ENCODE measurements at regions not wholly inside any gene's neighbourhood (a gene's known extent, or its start where the extent isn't known, plus 50 kb on each side); places are given as distances from the start of the nearest gene placed in this dataset.

DNA sequence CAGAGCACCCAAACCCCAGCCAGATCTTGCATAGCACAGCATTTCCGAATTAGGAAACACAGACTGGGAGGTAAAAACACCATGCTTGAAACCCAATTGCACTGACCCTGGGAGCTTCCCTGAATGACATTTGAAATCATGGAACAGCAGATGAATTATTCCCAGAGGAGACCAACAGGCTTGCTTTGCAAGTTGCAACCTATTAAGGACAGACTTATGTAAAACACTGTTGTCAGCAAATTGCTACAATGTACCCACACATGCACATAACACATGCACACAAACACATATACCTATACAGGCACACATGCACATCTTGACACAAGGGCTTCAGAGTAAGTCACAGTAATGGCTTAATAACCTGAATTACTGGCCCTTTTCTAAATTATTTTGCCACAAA is 984.8 kb downstream of the DNAH5 start:
- no peak for TF ChIP-seq ZNF274 (IDR thresholded peaks at IDR 0.05; ENCODE audit: borderline replicate concordance, extremely low read depth, low read length)
- no peak for TF ChIP-seq EZH2 (IDR thresholded peaks at IDR 0.05; ENCODE audit: low read depth, low read length, severe bottlenecking)
- TF ChIP-seq POLR2A (IDR thresholded peaks at IDR 0.05; ENCODE audit: control extremely low read depth in 1 of 2, low read depth in 2 of 2, low read length in 2 of 2), result no peak
- TF ChIP-seq TAF1 (IDR thresholded peaks at IDR 0.05; ENCODE audit: low read depth, low read length), result no peak

Data from H1 (cell line).